ENCODE measurements at regions not wholly inside any gene's neighbourhood (a gene's known extent, or its start where the extent isn't known, plus 50 kb on each side); places are given as distances from the start of the nearest gene placed in this dataset.

- no peak overlapping the region for H3K27ac Mint-ChIP-seq
Observed at GRCh38 chr1:191034132-191034531, 556.5 kb upstream of the BRINP3 start.

More at GRCh38 chr1:191034132-191034531, 556.5 kb upstream of the BRINP3 start:
- no peak overlapping the region for H3K9ac ChIP-seq (ENCODE audit: extremely low read depth, insufficient read length, low read length)
- no peak overlapping the region for H2BK120ac ChIP-seq (ENCODE audit: low read depth, low read length, poor library complexity, severe bottlenecking)
- no CpG with 5 or more reads among the region's 2 CpGs for WGBS (ENCODE audit: extremely low coverage, insufficient read length, low lambda C conversion rate)
- no peak overlapping the region for H2BK15ac ChIP-seq (ENCODE audit: low read depth, low read length)
- no peaks in the 10 kb centered on the region for H3K23me2 ChIP-seq (ENCODE audit: insufficient read length, low read depth, low read length, poor library complexity, severe bottlenecking)
- no peak overlapping the region for H2AFZ ChIP-seq (ENCODE audit: low read length)
- no peak overlapping the region for H3T11ph ChIP-seq (ENCODE audit: low read length)
- no peaks in the 10 kb centered on the region for H3K79me1 ChIP-seq (ENCODE audit: insufficient read depth, low read depth, low read length, poor library complexity, severe bottlenecking)
- H4K8ac ChIP-seq (replicated peaks; ENCODE audit: insufficient read length, low read depth, low read length) = no peak overlapping the region
- no peaks in the 10 kb centered on the region for H3K9me3 ChIP-seq (ENCODE audit: control insufficient read depth, low read depth, low read length)
- no peaks in the 10 kb centered on the region for H3K4me1 ChIP-seq (ENCODE audit: insufficient read depth, low read length)
- H3K79me2 ChIP-seq (ENCODE audit: insufficient read depth, low read length) = no peaks in the 10 kb centered on the region
- H2AK5ac ChIP-seq (ENCODE audit: insufficient read length, low read length) = no peak overlapping the region
- no peak overlapping the region for H2BK20ac ChIP-seq (ENCODE audit: low read depth, low read length, poor library complexity, severe bottlenecking)
- H3K18ac ChIP-seq (ENCODE audit: insufficient read length, low read depth, low read length) = no peak overlapping the region
- no peak overlapping the region for H3K4ac ChIP-seq (ENCODE audit: low read depth, low read length)
- no peak for DNase-seq
- H3K36me3 Mint-ChIP-seq (ENCODE audit: insufficient read depth in 1 of 3, low read depth in 3 of 3) = peaks cover 0 to 2% (median 0%) of the 10 kb centered on the region in 3 experiments; a peak in 2 of 7 replicates
- no peaks in the 10 kb centered on the region for H3K27me3 ChIP-seq (ENCODE audit: insufficient read depth, low read length)
- H4K91ac ChIP-seq (ENCODE audit: insufficient read length, low read depth, low read length) = no peak overlapping the region
- H2BK5ac ChIP-seq (ENCODE audit: insufficient read length, low read length) = no peak overlapping the region
- H2BK12ac ChIP-seq (ENCODE audit: insufficient read length, low read depth, low read length) = no peak overlapping the region
- no peak overlapping the region for H4K5ac ChIP-seq (ENCODE audit: insufficient read length, low read depth, low read length)
- no peaks in the 10 kb centered on the region for H4K20me1 ChIP-seq (ENCODE audit: control insufficient read depth, insufficient read depth, insufficient read length)
- H3K23ac ChIP-seq (ENCODE audit: insufficient read length, low read depth, low read length) = no peak overlapping the region
- H3K4me1 Mint-ChIP-seq = no peaks in the 10 kb centered on the region
- H3K4me3 Mint-ChIP-seq = no peak overlapping the region
- TF ChIP-seq CTCF (conservative IDR thresholded peaks at IDR 0.05) = no peak
- H3K27ac ChIP-seq (ENCODE audit: insufficient read length, low read depth, low read length) = no peak overlapping the region
- H3K4me2 ChIP-seq (ENCODE audit: insufficient read depth, insufficient read length, low read length) = no peak overlapping the region
- H3K9me3 Mint-ChIP-seq = peaks cover 2 to 4% of the 10 kb centered on the region in 2 experiments; a peak in 2 of 5 replicates
- H3K56ac ChIP-seq (ENCODE audit: insufficient read length, low read depth, low read length) = no peak overlapping the region
- no peaks in the 10 kb centered on the region for H3K27me3 Mint-ChIP-seq (ENCODE audit: low read depth)
- no peak overlapping the region for H3K14ac ChIP-seq (ENCODE audit: insufficient read depth, low read length)
